ENCODE measurements at regions not wholly inside any gene's neighbourhood (a gene's known extent, or its start where the extent isn't known, plus 50 kb on each side); places are given as distances from the start of the nearest gene placed in this dataset.

- CTCF ChIA-PET (ENCODE audit: partially characterized antibody) = interaction anchor here (0.9 to 3.1 kb wide), 9 partner anchors 13 to 207 kb away, joined by 3 to 17 read pairs (median 5); no protein-coding TSS in a partner anchor
Observed at GRCh38 chr13:99832347-99832746, 139.2 kb downstream of the ZIC5 start.

More at GRCh38 chr13:99832347-99832746, 139.2 kb downstream of the ZIC5 start:
- no peak overlapping the region for H2AFZ ChIP-seq (ENCODE audit: low read length)
- no peak overlapping the region for H2BK5ac ChIP-seq (ENCODE audit: low read depth, low read length)
- H3K79me1 ChIP-seq (ENCODE audit: low read depth, low read length) = no peaks in the 10 kb centered on the region; the same call in 1 of the 2 replicates
- POLR2A ChIA-PET (ENCODE audit: partially characterized antibody) = interaction anchor here (1.3 kb wide), 2 partner anchors 12 to 14 kb away, joined by 3 read pairs; no protein-coding TSS in a partner anchor
- H2BK120ac ChIP-seq (replicated peaks; ENCODE audit: low read depth, low read length) = no peak overlapping the region
- no peaks in the 10 kb centered on the region for H4K20me1 ChIP-seq (replicated peaks in 1 of 2; ENCODE audit: control insufficient read depth in 1 of 2, insufficient read depth in 2 of 2, low read length in 2 of 2)
- H3K18ac ChIP-seq (ENCODE audit: extremely low read depth, low read length) = no peak overlapping the region
- no peak overlapping the region for H4K91ac ChIP-seq (replicated peaks; ENCODE audit: insufficient read length, low read length)
- WGBS, 2 experiments (ENCODE audit: extremely low coverage in 1 of 2, insufficient coverage in 1 of 2, insufficient read length in 1 of 2, insufficient replicate concordance in 2 of 2, low coverage in 1 of 2, low lambda C conversion rate in 2 of 2, missing lambda C conversion rate in 1 of 2) = 97% methylated on average over 1 of the region's 1 CpG; no CpG with 5 or more reads in 1 of the 2 experiments
- no peak overlapping the region for H2BK15ac ChIP-seq (ENCODE audit: low read length)
- DNase-seq (ENCODE audit: low read depth in 1 of 2, low spot score in 2 of 2) (no peak), FAIRE-seq (no peak)
- TF ChIP-seq SIRT6 (IDR thresholded peaks at IDR 0.05; ENCODE audit: low read length) (no peak), GTF2F1 (IDR thresholded peaks at IDR 0.05; ENCODE audit: borderline replicate concordance, low read depth, low read length) (no peak)
- TF ChIP-seq, protein P1, sequence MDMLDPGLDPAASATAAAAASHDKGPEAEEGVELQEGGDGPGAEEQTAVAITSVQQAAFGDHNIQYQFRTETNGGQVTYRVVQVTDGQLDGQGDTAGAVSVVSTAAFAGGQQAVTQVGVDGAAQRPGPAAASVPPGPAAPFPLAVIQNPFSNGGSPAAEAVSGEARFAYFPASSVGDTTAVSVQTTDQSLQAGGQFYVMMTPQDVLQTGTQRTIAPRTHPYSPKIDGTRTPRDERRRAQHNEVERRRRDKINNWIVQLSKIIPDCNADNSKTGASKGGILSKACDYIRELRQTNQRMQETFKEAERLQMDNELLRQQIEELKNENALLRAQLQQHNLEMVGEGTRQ (IDR thresholded peaks at IDR 0.05; ENCODE audit: low read length) = no peak
- H2BK12ac ChIP-seq (ENCODE audit: low read depth, low read length) = no peak overlapping the region
- H4K8ac ChIP-seq (ENCODE audit: extremely low read depth, insufficient read depth, low read length) = no peak overlapping the region
- H3K4ac ChIP-seq (replicated peaks; ENCODE audit: insufficient read length, low read depth, low read length) = no peak overlapping the region
- no peak overlapping the region for H3K56ac ChIP-seq (replicated peaks; ENCODE audit: insufficient read length, low read depth, low read length)
- no peak overlapping the region for H3K14ac ChIP-seq (ENCODE audit: insufficient read length)
- H3K27ac ChIP-seq (ENCODE audit: low read depth, low read length) = no peak overlapping the region
- H3K4me3 ChIP-seq (ENCODE audit: extremely low read depth in 1 of 4, insufficient read depth in 2 of 4, low read depth in 3 of 4, low read length in 4 of 4) = no peak overlapping the region
- no peak overlapping the region for H4K5ac ChIP-seq (ENCODE audit: insufficient read length, low read depth, low read length)
- H3K79me2 ChIP-seq (ENCODE audit: control insufficient read depth in 1 of 2, insufficient read depth in 2 of 2, low read length in 2 of 2) = no peaks in the 10 kb centered on the region
- H3K4me2 ChIP-seq (ENCODE audit: insufficient read depth in 1 of 2, low read depth in 2 of 2, low read length in 2 of 2) = no peak overlapping the region
- no peaks in the 10 kb centered on the region; the same call in 1 of the 2 replicates for H3K23me2 ChIP-seq (ENCODE audit: low read depth, low read length)
- no peaks in the 10 kb centered on the region for H3K36me3 ChIP-seq (ENCODE audit: control insufficient read depth in 2 of 4, insufficient read depth in 4 of 4, low read length in 3 of 4)
- H3K9ac ChIP-seq (replicated peaks in 1 of 4; ENCODE audit: extremely low read depth in 1 of 4, low read depth in 3 of 4, low read length in 3 of 4) = no peak overlapping the region
- H2BK20ac ChIP-seq (ENCODE audit: low read length) = no peak overlapping the region
- H3K9me3 ChIP-seq (ENCODE audit: insufficient read depth in 2 of 2, low read depth in 1 of 2, low read length in 1 of 2) = no peaks in the 10 kb centered on the region
- no peak overlapping the region for H2AK5ac ChIP-seq (ENCODE audit: low read depth, low read length)
- H3K27me3 ChIP-seq (replicated peaks in 1 of 4; ENCODE audit: control insufficient read depth in 3 of 4, extremely low read depth in 1 of 4, insufficient read depth in 3 of 4, low read length in 3 of 4) = no peaks in the 10 kb centered on the region
- no peak overlapping the region for H3K23ac ChIP-seq (ENCODE audit: insufficient read length)
- peaks cover 0 to 4% (median 0%) of the 10 kb centered on the region in 4 experiments; a peak in 2 of 7 replicates for H3K4me1 ChIP-seq (replicated peaks in 1 of 4; ENCODE audit: control insufficient read depth in 3 of 4, insufficient read depth in 4 of 4, low read length in 3 of 4)

Measured in H1 (cell line).